ENCODE measurements at regions not wholly inside any gene's neighbourhood (a gene's known extent, or its start where the extent isn't known, plus 50 kb on each side); places are given as distances from the start of the nearest gene placed in this dataset.

- TF ChIP-seq ELF1 (IDR thresholded peaks at IDR 0.05; ENCODE audit: borderline replicate concordance, low read depth) (no peak), CEBPB (IDR thresholded peaks at IDR 0.05; ENCODE audit: low read depth) (no peak), CTCF (IDR thresholded peaks at IDR 0.05 in 2 of 3, conservative IDR thresholded peaks at IDR 0.05 in 1 of 3; ENCODE audit: borderline replicate concordance in 1 of 3, insufficient read depth in 1 of 3, low read depth in 2 of 3, low read length in 2 of 3) (no peak), TCF7L2 (IDR thresholded peaks at IDR 0.05; ENCODE audit: borderline replicate concordance, extremely low read depth, insufficient read depth, insufficient read length) (no peak), FOSL1 (IDR thresholded peaks at IDR 0.05; ENCODE audit: low read depth) (no peak), MAX (IDR thresholded peaks at IDR 0.05) (no peak)
- CTCF ChIA-PET = no interaction called here
- no peak for DNase-seq (ENCODE audit: low read depth, low spot score)
Measured at GRCh38 chr2:15076668-15077067, 444.2 kb downstream of the LRATD1 start.

GRCh38 chr2:15081356-15081755 is 448.8 kb downstream of the LRATD1 start:
- Histone ChIP-seq H3K79me2 (ENCODE audit: insufficient read depth, low read length) (no peaks in the 10 kb centered on the region), H2AFZ (ENCODE audit: low read depth, low read length, poor library complexity, severe bottlenecking) (no peak overlapping the region), H3K4me3 (replicated peaks in 1 of 2; ENCODE audit: low read depth in 1 of 2, low read length in 2 of 2) (no peak overlapping the region), H3K4me1 (ENCODE audit: control insufficient read depth in 1 of 2, insufficient read depth in 2 of 2, low read length in 2 of 2) (no peaks in the 10 kb centered on the region), H3K9ac (ENCODE audit: low read length) (no peak overlapping the region), H3K4me2 (ENCODE audit: low read length) (no peak overlapping the region), H3K27me3 (ENCODE audit: insufficient read depth, low read length) (peaks cover 16% of the 10 kb centered on the region; the same call in 1 of the 2 replicates), H3K27ac (ENCODE audit: low read depth, low read length) (no peak overlapping the region), H3K9me3 (ENCODE audit: control insufficient read depth in 1 of 2, insufficient read depth in 1 of 2, low read depth in 1 of 2, low read length in 2 of 2) (no peaks in the 10 kb centered on the region), H3K9me2 (ENCODE audit: insufficient read depth) (no peaks in the 10 kb centered on the region), H4K20me1 (ENCODE audit: insufficient read depth) (no peaks in the 10 kb centered on the region), H3K36me3 (ENCODE audit: control insufficient read depth in 1 of 2, insufficient read depth in 2 of 2, low read length in 2 of 2) (no peaks in the 10 kb centered on the region)
- ATAC-seq (no peak), DNase-seq (ENCODE audit: low read depth, low spot score) (no peak)
- ChIA-PET RAD21 (ENCODE audit: low non-redundant PET in 1 of 2, low total read pairs in 2 of 2, uncharacterized antibody in 2 of 2, unreplicated experiment in 2 of 2) (no interaction called here), POLR2A (no interaction called here), CTCF (no interaction called here)
- BruUV-seq (replicated peaks) = no TSS peak
- intact Hi-C loops (cut with micrococcal nuclease) = no loop called here
- TF ChIP-seq CBX3 (IDR thresholded peaks at IDR 0.05; ENCODE audit: low read depth) (no peak), ZNF274 (IDR thresholded peaks at IDR 0.05; ENCODE audit: low read depth, low read length) (no peak), CTCF (IDR thresholded peaks at IDR 0.05 in 2 of 3, conservative IDR thresholded peaks at IDR 0.05 in 1 of 3; ENCODE audit: borderline replicate concordance in 1 of 3, insufficient read depth in 1 of 3, low read depth in 2 of 3, low read length in 2 of 3) (no peak)

More at GRCh38 chr2:15076668-15077067, 444.2 kb downstream of the LRATD1 start:
- Histone ChIP-seq H2AFZ (ENCODE audit: low read depth, low read length, poor library complexity, severe bottlenecking) (no peak overlapping the region), H3K27me3 (ENCODE audit: insufficient read depth, low read length) (peaks cover 21% of the 10 kb centered on the region), H3K4me3 (replicated peaks in 1 of 2; ENCODE audit: low read depth in 1 of 2, low read length in 2 of 2) (no peak overlapping the region), H3K9me2 (ENCODE audit: insufficient read depth) (no peaks in the 10 kb centered on the region), H3K79me2 (ENCODE audit: insufficient read depth, low read length) (no peaks in the 10 kb centered on the region), H4K20me1 (ENCODE audit: insufficient read depth) (no peaks in the 10 kb centered on the region), H3K9ac (ENCODE audit: low read length) (no peak overlapping the region), H3K9me3 (ENCODE audit: control insufficient read depth in 1 of 2, insufficient read depth in 1 of 2, low read depth in 1 of 2, low read length in 2 of 2) (no peaks in the 10 kb centered on the region), H3K4me1 (ENCODE audit: control insufficient read depth in 1 of 2, insufficient read depth in 2 of 2, low read length in 2 of 2) (no peaks in the 10 kb centered on the region), H3K4me2 (ENCODE audit: low read length) (no peak overlapping the region), H3K36me3 (ENCODE audit: control insufficient read depth in 1 of 2, insufficient read depth in 2 of 2, low read length in 2 of 2) (no peaks in the 10 kb centered on the region), H3K27ac (ENCODE audit: low read depth, low read length) (no peak overlapping the region)
- ATAC-seq = no peak
- ChIA-PET RAD21 (ENCODE audit: low non-redundant PET in 1 of 2, low total read pairs in 2 of 2, uncharacterized antibody in 2 of 2, unreplicated experiment in 2 of 2) (no interaction called here), POLR2A (no interaction called here)
- intact Hi-C loops (cut with micrococcal nuclease) = no loop called here
- no TSS peak for BruUV-seq (replicated peaks)
